Gastroesophageal sphincter (tissue), 3 donors: ENCODE measurements at regions not wholly inside any gene's neighbourhood (a gene's known extent, or its start where the extent isn't known, plus 50 kb on each side); places are given as distances from the start of the nearest gene placed in this dataset.

Experiments used
- CTCF ChIP-seq, 4 experiments: fragments of 200-600 bp in 2 of 4; fragments of 450-650 bp in 2 of 4; sonication (generic) in 1 of 4; IDR thresholded peaks; one replicate each; pipeline ENCODE4 v1.5.1; 2017 to 2019; ENCODE audit warnings: antibody characterized with exemption in 4 of 4, mild to moderate bottlenecking in 2 of 4, moderate library complexity in 2 of 4
- POLR2A ChIP-seq, 2 donors: fragments of 450-650 bp; IDR thresholded peaks; one replicate each; pipeline ENCODE4 v1.6.1; 2017; ENCODE audit warnings: antibody characterized with exemption in 2 of 2, mild to moderate bottlenecking in 2 of 2, moderate library complexity in 1 of 2
- POLR2AphosphoS5 ChIP-seq: sonication (generic); formaldehyde crosslinking; IDR thresholded peaks from one replicate; pipeline ENCODE4 v1.6.1; 2017; ENCODE audit warnings: antibody characterized with exemption

- no peak for TF ChIP-seq CTCF (IDR thresholded peaks at IDR 0.05)
- TF ChIP-seq POLR2A (IDR thresholded peaks at IDR 0.05) = no peak
- no peak for TF ChIP-seq POLR2AphosphoS5
These were observed 133.0 kb upstream of the NECTIN3 start for GRCh38 chr3:110938629-110939028.
